C1 segment of cervical spinal cord (tissue), 14 donors: ENCODE measurements at regions not wholly inside any gene's neighbourhood (a gene's known extent, or its start where the extent isn't known, plus 50 kb on each side); places are given as distances from the start of the nearest gene placed in this dataset.

Source experiments
- DNase-seq, 14 donors: peaks; one replicate each; lab custom pipeline; 2025; lab: John Stamatoyannopoulos, UW

GRCh38 chr20:21781446-21782075, 76.1 kb downstream of the PAX1 start:
- no peak for DNase-seq

GRCh38 chr20:21780528-21780927, 75.1 kb downstream of the PAX1 start:
- DNase-seq = no peak
